Neuronal stem cell (in vitro differentiated cells): ENCODE measurements at regions not wholly inside any gene's neighbourhood (a gene's known extent, or its start where the extent isn't known, plus 50 kb on each side); places are given as distances from the start of the nearest gene placed in this dataset.

Experiments used
- DNase-seq: peaks from one replicate; pipeline ENCODE4 v3.0.0-alpha.2; 2013; ENCODE audit warnings: low spot score
- H2AFZ ChIP-seq: one replicate; pipeline ENCODE4 v1.6.1; 2013; ENCODE audit warnings: mild to moderate bottlenecking, low read length, inconsistent platforms
- H2AK5ac ChIP-seq: 2 replicates; pipeline ENCODE4 v1.6.1; 2013; ENCODE audit warnings: low read depth, mild to moderate bottlenecking, inconsistent platforms, low read length, moderate library complexity, mixed read lengths
- H2BK120ac ChIP-seq: 2 replicates; pipeline ENCODE4 v1.6.1; 2013; ENCODE audit warnings: low read depth, mild to moderate bottlenecking, inconsistent platforms, low read length, moderate library complexity, mixed read lengths
- H2BK12ac ChIP-seq: one replicate; pipeline ENCODE4 v1.6.1; 2013; ENCODE audit warnings: low read length, inconsistent platforms
- H2BK15ac ChIP-seq: 2 replicates; pipeline ENCODE4 v1.6.1; 2013; ENCODE audit warnings: mild to moderate bottlenecking, low read length, inconsistent platforms, mixed read lengths
- H2BK5ac ChIP-seq: one replicate; pipeline ENCODE4 v1.6.1; 2013; ENCODE audit warnings: inconsistent platforms, mild to moderate bottlenecking, low read length, moderate library complexity
- H3K14ac ChIP-seq: one replicate; pipeline ENCODE4 v1.6.1; 2013; ENCODE audit warnings: low read length, inconsistent platforms
- H3K18ac ChIP-seq: 2 replicates; pipeline ENCODE4 v1.6.1; 2013; ENCODE audit warnings: low read length, inconsistent platforms
- H3K23ac ChIP-seq: 2 replicates; pipeline ENCODE4 v1.6.1; 2013; ENCODE audit warnings: low read depth, mild to moderate bottlenecking, mixed read lengths, low read length, inconsistent platforms; ENCODE audit not compliant: poor library complexity
- H3K27ac ChIP-seq: replicated peaks from 3 replicates; pipeline ENCODE4 v1.5.1; 2013; ENCODE audit warnings: low read length, inconsistent platforms
- H3K27me3 ChIP-seq, 3 experiments: 2 replicates each; pipeline ENCODE4 v1.6.1; 2013; ENCODE audit warnings: low read length in 3 of 3, mild to moderate bottlenecking in 2 of 3, inconsistent platforms in 1 of 3, low read depth in 1 of 3, mixed read lengths in 1 of 3, moderate library complexity in 1 of 3; ENCODE audit not compliant: control insufficient read depth in 3 of 3, insufficient read depth in 3 of 3
- H3K36me3 ChIP-seq, 2 donors: replicated peaks in 1 of 2; 2 replicates each; pipeline ENCODE4 v1.6.1; 2013; ENCODE audit warnings: low read length in 2 of 2; ENCODE audit not compliant: control insufficient read depth in 2 of 2, insufficient read depth in 2 of 2
- H3K4ac ChIP-seq: 2 replicates; pipeline ENCODE4 v1.6.1; 2013; ENCODE audit warnings: inconsistent platforms, mild to moderate bottlenecking, low read length, moderate library complexity
- H3K4me1 ChIP-seq, 2 donors: 1 replicate in 1 of 2; 2 replicates in 1 of 2; pipeline ENCODE4 v1.6.1; 2013; ENCODE audit warnings: low read length in 2 of 2, low read depth in 1 of 2; ENCODE audit not compliant: control insufficient read depth in 2 of 2, insufficient read depth in 1 of 2
- H3K4me2 ChIP-seq: one replicate; pipeline ENCODE4 v1.6.1; 2013; ENCODE audit warnings: mild to moderate bottlenecking, low read length, inconsistent platforms; ENCODE audit not compliant: insufficient read depth, poor library complexity, severe bottlenecking
- H3K4me3 ChIP-seq, 2 donors: 2 replicates each; pipeline ENCODE4 v1.5.1; 2013; ENCODE audit warnings: low read length in 2 of 2, mild to moderate bottlenecking in 2 of 2, inconsistent platforms in 1 of 2, moderate library complexity in 1 of 2
- H3K79me1 ChIP-seq: one replicate; pipeline ENCODE4 v1.6.1; 2013; ENCODE audit warnings: low read depth, mild to moderate bottlenecking, inconsistent platforms, low read length, moderate library complexity
- H3K9ac ChIP-seq: one replicate; pipeline ENCODE4 v1.6.1; 2013; ENCODE audit warnings: mild to moderate bottlenecking, low read depth, low read length, inconsistent platforms; ENCODE audit not compliant: poor library complexity
- H3K9me3 ChIP-seq, 2 donors: replicated peaks in 1 of 2; 2 replicates each; pipeline versions ENCODE3 to v1.6.1; 2013; ENCODE audit warnings: low read length in 2 of 2, mild to moderate bottlenecking in 2 of 2, inconsistent platforms in 1 of 2, low read depth in 1 of 2, mixed read lengths in 1 of 2, moderate library complexity in 1 of 2; ENCODE audit not compliant: control insufficient read depth in 2 of 2, insufficient read depth in 1 of 2
- H4K8ac ChIP-seq: one replicate; pipeline ENCODE4 v1.6.1; 2013; ENCODE audit warnings: low read depth, mild to moderate bottlenecking, inconsistent platforms, low read length, moderate library complexity
- H4K91ac ChIP-seq: one replicate; pipeline ENCODE4 v1.6.1; 2013; ENCODE audit warnings: low read length, low read depth, mild to moderate bottlenecking, inconsistent platforms; ENCODE audit not compliant: poor library complexity
- WGBS, 2 donors: extraction: QIAGEN DNeasy Blood & Tissue Kit; methylation state at CpG; one replicate each; pipeline ENCODE4 v1.1.7; 2013; ENCODE audit warnings: missing lambda C conversion rate in 2 of 2, mixed read lengths in 1 of 2; ENCODE audit not compliant: insufficient read length in 2 of 2, insufficient replicate concordance in 1 of 2; ENCODE audit errors: extremely low coverage in 2 of 2; 5-methylcytosine and 5-hydroxymethylcytosine counted together

- H4K8ac ChIP-seq: no peak overlapping the region
- no peak overlapping the region for H2BK15ac ChIP-seq
- DNase-seq: no peak
- H3K27ac ChIP-seq: no peak overlapping the region
- no peak overlapping the region for H3K18ac ChIP-seq
- H3K36me3 ChIP-seq: no peaks in the 10 kb centered on the region
- H3K79me1 ChIP-seq: no peaks in the 10 kb centered on the region
- no peaks in the 10 kb centered on the region for H3K9me3 ChIP-seq
- WGBS, 2 donors: no CpG with 5 or more reads among the region's 2 CpGs
- H2BK12ac ChIP-seq: no peak overlapping the region
- no peak overlapping the region for H2AFZ ChIP-seq
- no peak overlapping the region for H3K9ac ChIP-seq
- no peak overlapping the region for H3K23ac ChIP-seq
- no peak overlapping the region for H2BK5ac ChIP-seq
- H3K27me3 ChIP-seq: no peaks in the 10 kb centered on the region
- H2AK5ac ChIP-seq: no peak overlapping the region
- H2BK120ac ChIP-seq: no peak overlapping the region
- no peak overlapping the region for H3K4me2 ChIP-seq
- no peak overlapping the region for H3K4me3 ChIP-seq
- H3K4ac ChIP-seq: no peak overlapping the region
- no peak overlapping the region for H3K14ac ChIP-seq
- no peaks in the 10 kb centered on the region for H3K4me1 ChIP-seq
- no peak overlapping the region for H4K91ac ChIP-seq
Measured at GRCh38 chr2:139281124-139281523, 500.9 kb upstream of the NXPH2 start.

GRCh38 chr2:139271879-139272278 lies 491.7 kb upstream of the NXPH2 start:
- H2BK5ac ChIP-seq: no peak overlapping the region
- H2BK15ac ChIP-seq: no peak overlapping the region
- no peaks in the 10 kb centered on the region for H3K79me1 ChIP-seq
- H3K4me3 ChIP-seq: no peak overlapping the region
- H3K23ac ChIP-seq: no peak overlapping the region
- H3K36me3 ChIP-seq: no peaks in the 10 kb centered on the region
- no peak overlapping the region for H3K18ac ChIP-seq
- no peak overlapping the region for H3K4ac ChIP-seq
- WGBS, 2 donors: no CpG with 5 or more reads among the region's 1 CpG
- H2BK120ac ChIP-seq: no peak overlapping the region
- H3K9ac ChIP-seq: no peak overlapping the region
- H4K8ac ChIP-seq: no peak overlapping the region
- H3K14ac ChIP-seq: no peak overlapping the region
- no peak overlapping the region for H3K27ac ChIP-seq
- no peaks in the 10 kb centered on the region for H3K4me1 ChIP-seq
- H3K27me3 ChIP-seq: no peaks in the 10 kb centered on the region
- no peaks in the 10 kb centered on the region for H3K9me3 ChIP-seq
- no peak overlapping the region for H4K91ac ChIP-seq
- no peak overlapping the region for H3K4me2 ChIP-seq
- H2AFZ ChIP-seq: no peak overlapping the region
- no peak overlapping the region for H2BK12ac ChIP-seq
- no peak overlapping the region for H2AK5ac ChIP-seq
- no peak for DNase-seq

GRCh38 chr2:139271149-139271548 lies 491.0 kb upstream of the NXPH2 start:
- Histone ChIP-seq H2BK120ac (no peak overlapping the region), H3K36me3 (no peaks in the 10 kb centered on the region), H3K4me2 (no peak overlapping the region), H3K27me3 (no peaks in the 10 kb centered on the region), H3K23ac (no peak overlapping the region), H3K4me3 (no peak overlapping the region), H2AK5ac (no peak overlapping the region), H4K8ac (no peak overlapping the region), H3K4me1 (no peaks in the 10 kb centered on the region), H3K4ac (no peak overlapping the region), H4K91ac (no peak overlapping the region), H3K9ac (no peak overlapping the region), H2BK5ac (no peak overlapping the region), H2BK12ac (no peak overlapping the region), H2AFZ (no peak overlapping the region), H2BK15ac (no peak overlapping the region), H3K9me3 (no peaks in the 10 kb centered on the region), H3K14ac (no peak overlapping the region), H3K18ac (no peak overlapping the region), H3K27ac (no peak overlapping the region), H3K79me1 (no peaks in the 10 kb centered on the region)
- WGBS, 2 donors: no CpG with 5 or more reads among the region's 2 CpGs
- DNase-seq: no peak

GRCh38 chr2:139260052-139260430 lies 479.9 kb upstream of the NXPH2 start:
- Histone ChIP-seq H3K9me3 (no peaks in the 10 kb centered on the region), H2AFZ (no peak overlapping the region), H3K14ac (no peak overlapping the region), H3K4ac (no peak overlapping the region), H3K4me2 (no peak overlapping the region), H3K27me3 (no peaks in the 10 kb centered on the region), H2AK5ac (no peak overlapping the region), H3K23ac (no peak overlapping the region), H3K36me3 (no peaks in the 10 kb centered on the region), H3K4me1 (no peaks in the 10 kb centered on the region), H3K9ac (no peak overlapping the region), H4K8ac (no peak overlapping the region), H2BK12ac (no peak overlapping the region), H2BK15ac (no peak overlapping the region), H3K4me3 (no peak overlapping the region), H2BK120ac (no peak overlapping the region), H3K18ac (no peak overlapping the region), H4K91ac (no peak overlapping the region), H3K79me1 (no peaks in the 10 kb centered on the region), H2BK5ac (no peak overlapping the region), H3K27ac (no peak overlapping the region)
- WGBS, 2 donors: no CpG with 5 or more reads among the region's 2 CpGs
- no peak for DNase-seq
